Stomach smooth muscle (tissue), 2 donors: ENCODE measurements at regions not wholly inside any gene's neighbourhood (a gene's known extent, or its start where the extent isn't known, plus 50 kb on each side); places are given as distances from the start of the nearest gene placed in this dataset.

Source experiments
- H3K27ac ChIP-seq: one replicate; pipeline ENCODE4 v1.7.0; 2013; ENCODE audit warnings: mild to moderate bottlenecking, low read length, inconsistent platforms
- H3K27me3 ChIP-seq, 2 donors: one replicate each; pipeline ENCODE4 v1.7.0; 2013; ENCODE audit warnings: low read length in 2 of 2; ENCODE audit not compliant: insufficient read depth in 2 of 2, control insufficient read depth in 1 of 2
- H3K36me3 ChIP-seq, 2 donors: one replicate each; pipeline ENCODE4 v1.7.0; 2013; ENCODE audit warnings: low read length in 2 of 2; ENCODE audit not compliant: control insufficient read depth in 2 of 2, insufficient read depth in 2 of 2
- H3K4me1 ChIP-seq: one replicate; pipeline ENCODE4 v1.7.0; 2013; ENCODE audit warnings: low read length; ENCODE audit not compliant: control insufficient read depth, insufficient read depth
- H3K4me3 ChIP-seq, 2 donors: one replicate each; pipeline ENCODE4 v1.7.0; 2013; ENCODE audit warnings: low read length in 2 of 2
- H3K9ac ChIP-seq, 2 donors: one replicate each; pipeline ENCODE4 v1.7.0; 2013; ENCODE audit warnings: low read length in 2 of 2, mild to moderate bottlenecking in 1 of 2
- H3K9me3 ChIP-seq, 2 donors: one replicate each; pipeline ENCODE4 v1.7.0; 2013; ENCODE audit warnings: low read length in 2 of 2; ENCODE audit not compliant: control insufficient read depth in 2 of 2
- donor health status: healthy.
- donor health status: Pancreatic carcinoma.

DNA sequence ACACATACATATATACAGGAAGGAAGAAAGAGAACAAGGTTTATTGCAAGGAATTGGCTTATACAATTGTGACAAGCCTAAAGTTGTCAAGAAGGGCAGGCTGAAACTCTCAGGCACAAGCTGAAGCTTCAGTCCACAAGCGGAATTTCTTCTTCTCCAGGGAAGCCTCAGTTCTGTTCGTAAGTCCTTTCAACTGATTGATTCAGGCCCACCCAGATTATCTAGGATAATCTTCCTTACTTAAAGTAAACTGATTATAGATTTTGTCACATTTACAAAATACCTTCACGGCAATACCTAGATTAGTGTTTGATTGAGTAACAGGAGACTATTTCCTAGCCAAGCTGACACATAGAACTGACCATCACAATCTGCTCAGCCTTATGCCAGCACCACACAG lies 81.5 kb upstream of the TMEM260 start:
- Histone ChIP-seq H3K9me3 (no peaks in the 10 kb centered on the region), H3K9ac (no peak overlapping the region)

DNA sequence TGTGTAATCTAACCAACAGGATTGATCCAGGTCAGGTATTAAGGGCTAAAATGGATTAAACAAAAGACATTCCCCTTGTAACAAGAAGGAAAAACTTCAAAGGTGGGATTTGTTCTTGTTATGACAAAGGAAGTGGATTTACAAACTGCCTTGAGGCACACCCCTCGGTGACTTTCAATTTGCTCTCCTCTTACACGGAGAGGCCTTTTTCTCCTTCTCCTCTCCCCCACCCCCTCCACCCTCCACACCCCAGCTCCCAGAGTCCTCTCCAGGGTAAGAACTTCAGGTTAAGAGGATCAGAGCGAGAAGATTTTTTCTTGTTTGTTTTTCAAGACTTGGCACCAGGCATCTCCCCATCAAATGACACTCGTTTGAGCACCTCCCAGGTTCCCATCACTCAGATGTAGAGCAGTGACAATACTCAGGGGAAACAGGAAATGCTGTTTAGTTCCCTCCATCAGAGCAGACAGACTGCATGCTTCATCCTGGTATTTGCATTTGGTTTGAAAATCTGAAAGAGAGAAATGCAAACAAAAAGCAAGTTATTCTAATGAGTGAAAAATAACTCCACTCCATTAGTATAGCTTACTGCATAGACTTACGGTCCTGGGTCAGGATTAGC lies 77.6 kb upstream of the TMEM260 start:
- no peaks in the 10 kb centered on the region for H3K36me3 ChIP-seq
- H3K9me3 ChIP-seq = no peaks in the 10 kb centered on the region
- no peak overlapping the region for H3K4me3 ChIP-seq
- H3K27me3 ChIP-seq = peaks cover 0 to 4% of the 10 kb centered on the region in 2 donors
- H3K4me1 ChIP-seq = no peaks in the 10 kb centered on the region
- no peak overlapping the region for H3K9ac ChIP-seq
- no peak overlapping the region for H3K27ac ChIP-seq

More for the DNA sequence above, 81.5 kb upstream of the TMEM260 start:
- Histone ChIP-seq H3K4me1 (no peaks in the 10 kb centered on the region), H3K27me3 (no peaks in the 10 kb centered on the region), H3K27ac (no peak overlapping the region), H3K36me3 (no peaks in the 10 kb centered on the region), H3K4me3 (no peak overlapping the region)

DNA sequence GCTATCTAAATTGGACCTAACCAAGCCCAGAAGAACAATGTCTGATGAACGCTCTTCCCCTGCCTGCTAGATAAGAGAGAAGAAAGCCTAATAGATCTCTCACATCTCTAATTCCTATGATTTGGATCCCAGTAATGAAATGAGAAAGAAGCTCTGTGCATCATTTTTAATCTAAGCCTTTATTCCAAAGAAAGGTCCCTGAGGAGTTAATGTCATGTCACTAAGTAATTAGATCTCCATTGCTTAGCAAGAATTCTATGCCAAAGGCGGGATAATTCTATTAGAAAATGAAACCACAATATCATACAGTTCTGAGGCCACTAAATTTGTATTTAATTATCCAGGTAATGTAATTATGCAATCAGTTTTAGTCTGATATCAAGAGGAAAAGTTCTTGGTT lies 74.2 kb upstream of the TMEM260 start:
- no peaks in the 10 kb centered on the region for H3K9me3 ChIP-seq

DNA sequence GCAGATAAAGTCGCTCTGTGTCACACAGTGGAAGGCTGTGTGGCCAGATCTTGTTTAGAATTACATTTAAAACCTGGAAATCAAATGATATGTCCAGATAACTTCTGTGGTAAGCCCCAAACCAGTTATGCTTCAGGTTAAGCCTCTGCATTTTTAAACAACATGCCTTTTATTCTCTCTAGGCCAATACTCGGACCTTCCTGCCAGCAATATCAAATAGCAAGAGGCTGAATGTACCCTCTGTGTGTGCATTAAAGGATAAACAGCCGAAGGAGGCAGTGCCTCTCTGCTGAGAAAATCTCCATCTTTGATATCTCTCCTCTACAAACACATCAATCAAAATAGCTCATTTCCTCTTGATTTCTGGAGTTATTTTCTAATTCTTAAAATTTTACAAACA lies 67.1 kb upstream of the TMEM260 start:
- Histone ChIP-seq H3K27ac (no peak overlapping the region), H3K9ac (no peak overlapping the region), H3K4me3 (no peak overlapping the region), H3K9me3 (no peaks in the 10 kb centered on the region), H3K27me3 (no peaks in the 10 kb centered on the region), H3K4me1 (no peaks in the 10 kb centered on the region), H3K36me3 (no peaks in the 10 kb centered on the region)

More for the DNA sequence above, 74.2 kb upstream of the TMEM260 start:
- no peaks in the 10 kb centered on the region for H3K36me3 ChIP-seq
- H3K4me1 ChIP-seq = no peaks in the 10 kb centered on the region
- H3K27me3 ChIP-seq = peaks cover 0 to 4% of the 10 kb centered on the region in 2 donors
- H3K27ac ChIP-seq = no peak overlapping the region
- no peak overlapping the region for H3K9ac ChIP-seq
- no peak overlapping the region for H3K4me3 ChIP-seq

DNA sequence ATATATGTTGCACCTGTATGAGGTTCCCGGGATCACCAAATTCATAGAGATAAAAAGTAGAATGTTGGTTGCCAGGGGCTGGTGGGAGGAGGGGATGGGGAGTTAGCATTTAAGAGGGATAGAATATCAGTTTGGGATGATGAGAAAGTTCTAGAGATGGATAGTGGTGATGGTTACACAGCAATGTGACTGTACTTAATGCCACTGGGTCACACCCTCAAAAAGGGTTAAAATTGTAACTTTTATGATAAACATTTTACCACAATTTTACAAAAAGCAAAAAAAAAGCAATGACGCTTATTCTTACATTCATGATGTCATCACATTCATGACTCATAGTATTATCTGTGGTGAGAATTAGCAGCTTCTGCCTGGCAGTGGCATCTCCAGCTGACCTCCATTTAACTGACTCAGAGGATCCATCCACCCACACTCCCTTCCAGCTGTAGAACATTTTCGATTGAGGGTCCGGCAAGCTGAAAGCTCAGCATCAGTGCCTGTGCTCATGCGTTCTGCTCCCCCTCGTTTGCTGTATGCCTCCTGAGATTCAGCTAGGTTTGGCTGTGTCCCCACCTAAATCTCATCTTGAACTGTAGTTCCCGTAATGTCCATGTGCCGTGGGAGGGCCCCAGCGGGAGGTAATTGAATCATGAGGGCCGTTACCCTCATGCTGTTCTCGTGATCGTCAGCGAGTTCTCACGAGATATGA lies 64.8 kb upstream of the TMEM260 start:
- no peaks in the 10 kb centered on the region for H3K4me1 ChIP-seq
- H3K27ac ChIP-seq = no peak overlapping the region
- H3K9ac ChIP-seq = no peak overlapping the region
- H3K27me3 ChIP-seq = peaks cover 0 to 2% of the 10 kb centered on the region in 2 donors
- no peaks in the 10 kb centered on the region for H3K9me3 ChIP-seq
- no peak overlapping the region for H3K4me3 ChIP-seq
- no peaks in the 10 kb centered on the region for H3K36me3 ChIP-seq

DNA sequence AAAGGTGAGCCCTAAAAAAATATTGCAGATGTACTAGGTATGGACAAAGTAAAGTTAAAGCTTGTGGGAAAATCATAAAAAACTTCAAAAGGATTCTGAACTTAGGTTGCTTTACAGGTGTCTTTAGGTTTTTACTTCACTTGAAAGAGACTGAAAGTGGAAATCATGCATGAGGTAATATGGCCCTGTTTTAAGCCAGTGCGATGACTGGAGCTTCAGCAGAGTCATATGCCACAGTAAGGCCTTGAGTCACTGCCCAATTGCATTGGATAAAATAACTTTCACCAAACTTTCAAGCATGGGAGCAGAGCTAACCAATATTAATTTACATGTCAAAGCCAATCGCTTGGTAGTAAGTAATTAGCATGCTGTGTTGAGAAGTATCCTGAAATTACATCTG lies 63.9 kb upstream of the TMEM260 start:
- H3K27ac ChIP-seq = no peak overlapping the region
- H3K27me3 ChIP-seq = peaks cover 0 to 4% of the 10 kb centered on the region in 2 donors
- no peaks in the 10 kb centered on the region for H3K4me1 ChIP-seq
- H3K9me3 ChIP-seq = no peaks in the 10 kb centered on the region
- no peak overlapping the region for H3K4me3 ChIP-seq
- no peak overlapping the region for H3K9ac ChIP-seq
- H3K36me3 ChIP-seq = no peaks in the 10 kb centered on the region

DNA sequence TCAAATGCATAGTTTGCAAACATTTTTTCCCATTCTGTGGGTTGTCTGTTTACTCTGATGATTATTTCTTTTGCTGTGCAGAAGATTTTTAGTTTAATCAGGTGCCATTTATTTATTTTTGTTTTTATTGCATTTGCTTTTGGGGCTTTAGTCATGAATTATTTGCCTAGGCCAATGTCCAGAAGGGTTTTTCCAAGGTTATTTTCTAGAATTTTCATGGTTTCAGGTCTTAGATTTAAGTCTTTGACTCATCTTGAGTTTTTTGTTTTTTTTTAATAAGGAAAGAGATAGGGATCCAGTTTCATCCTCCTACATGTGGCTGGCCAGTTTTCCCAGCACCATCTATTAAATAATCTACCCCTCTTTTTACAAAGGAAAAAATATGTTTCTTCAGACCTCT lies 57.2 kb upstream of the TMEM260 start:
- H3K9me3 ChIP-seq = no peaks in the 10 kb centered on the region
- no peaks in the 10 kb centered on the region for H3K36me3 ChIP-seq
- H3K27me3 ChIP-seq = peaks cover 10 to 12% of the 10 kb centered on the region in 2 donors
- no peak overlapping the region for H3K9ac ChIP-seq
- H3K4me1 ChIP-seq = no peaks in the 10 kb centered on the region
- no peak overlapping the region for H3K27ac ChIP-seq
- no peak overlapping the region for H3K4me3 ChIP-seq

DNA sequence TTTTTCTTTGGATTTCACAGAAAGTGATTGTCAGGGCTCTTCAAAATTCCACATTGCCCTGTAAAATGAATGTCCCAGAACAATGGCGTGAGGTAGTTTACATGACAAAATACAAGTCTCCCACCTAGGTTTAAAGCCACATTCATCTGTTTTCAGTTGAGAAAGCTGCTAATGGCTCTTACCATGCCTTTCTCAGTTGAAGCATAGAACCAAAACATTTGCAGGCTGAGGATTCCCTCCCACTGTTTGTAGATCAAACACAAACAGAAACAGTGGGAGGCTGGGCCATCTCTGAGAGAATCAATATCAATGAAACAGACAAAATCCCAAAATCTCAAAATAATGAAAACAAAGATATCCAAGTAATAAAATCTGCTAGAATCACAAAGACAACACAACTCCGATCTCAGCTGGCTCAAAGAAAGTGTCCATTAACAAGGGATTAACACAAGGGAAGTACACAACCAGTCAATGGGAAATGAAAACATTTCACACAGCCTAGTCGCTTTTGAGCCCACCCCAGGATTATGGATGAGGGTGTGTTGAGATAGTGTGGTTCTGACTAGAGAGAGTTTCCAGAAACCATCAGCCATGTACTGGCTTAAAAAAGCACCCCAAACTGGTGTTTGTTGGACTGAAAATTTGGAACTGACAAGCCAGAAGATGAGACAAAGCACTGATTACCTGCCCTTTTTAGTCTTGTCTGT lies 54.5 kb upstream of the TMEM260 start:
- no peak overlapping the region for H3K4me3 ChIP-seq
- H3K27me3 ChIP-seq = peaks cover 10 to 12% of the 10 kb centered on the region in 2 donors
- H3K9ac ChIP-seq = no peak overlapping the region
- H3K4me1 ChIP-seq = no peaks in the 10 kb centered on the region
- no peaks in the 10 kb centered on the region for H3K9me3 ChIP-seq
- no peak overlapping the region for H3K27ac ChIP-seq
- H3K36me3 ChIP-seq = no peaks in the 10 kb centered on the region

DNA sequence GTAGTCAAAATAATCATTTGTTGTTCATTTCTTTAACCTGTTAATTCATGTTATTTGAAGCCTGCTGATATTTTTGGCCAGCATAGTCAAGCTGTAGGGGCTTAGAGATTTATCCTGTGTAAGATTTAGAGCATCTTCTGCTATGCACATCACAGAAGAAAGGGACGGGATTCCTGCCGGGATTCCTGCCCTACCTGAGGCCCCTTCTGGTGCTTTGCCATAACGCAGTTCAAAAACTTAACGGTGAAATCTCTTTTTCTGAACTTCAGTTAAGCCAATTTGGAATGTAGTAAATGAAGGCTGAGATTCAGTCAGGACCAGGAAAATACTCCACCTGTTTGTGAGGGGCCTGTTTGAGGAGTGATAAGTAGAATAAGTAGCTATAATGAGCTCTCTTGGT lies 50.7 kb upstream of the TMEM260 start:
- H3K9me3 ChIP-seq = no peaks in the 10 kb centered on the region
- H3K36me3 ChIP-seq = no peaks in the 10 kb centered on the region
- H3K27me3 ChIP-seq = peaks cover 8 to 10% of the 10 kb centered on the region in 2 donors
- no peak overlapping the region for H3K27ac ChIP-seq
- no peaks in the 10 kb centered on the region for H3K4me1 ChIP-seq
- no peak overlapping the region for H3K9ac ChIP-seq
- no peak overlapping the region for H3K4me3 ChIP-seq
